NB4 (cell line): ENCODE measurements at regions not wholly inside any gene's neighbourhood (a gene's known extent, or its start where the extent isn't known, plus 50 kb on each side); places are given as distances from the start of the nearest gene placed in this dataset.

Source experiments
- DNase-seq: peaks from one replicate; pipeline ENCODE4 v3.0.0; 2010; ENCODE audit warnings: low read depth
- H3K4me3 ChIP-seq: one replicate; pipeline ENCODE4 v1.5.1; 2011; ENCODE audit warnings: mild to moderate bottlenecking, low read depth, low read length, moderate library complexity
- CTCF ChIP-seq: IDR thresholded peaks from one replicate; pipeline ENCODE4 v1.5.1; 2012; ENCODE audit warnings: low read depth, low read length
- MAX ChIP-seq: IDR thresholded peaks from 2 replicates; pipeline ENCODE4 v1.6.1; 2011; ENCODE audit warnings: low read depth, low read length
- MYC ChIP-seq: IDR thresholded peaks from 2 replicates; pipeline ENCODE4 v1.6.1; 2011; ENCODE audit warnings: low read depth, low read length
- POLR2A ChIP-seq: IDR thresholded peaks from 2 replicates; pipeline ENCODE4 v1.6.1; 2011; ENCODE audit warnings: mild to moderate bottlenecking; ENCODE audit not compliant: insufficient read length; ENCODE audit errors: extremely low read depth

- TF ChIP-seq MYC (no peak), MAX (no peak), POLR2A (no peak), CTCF (no peak)
- no peak for DNase-seq
- no peak overlapping the region for H3K4me3 ChIP-seq
Measured at GRCh38 chr5:74301576-74301975, 339.0 kb downstream of the ENC1 start.

- DNase-seq = no peak
- TF ChIP-seq CTCF (no peak), MAX (no peak), POLR2A (no peak)
- no peak overlapping the region for H3K4me3 ChIP-seq
Measured at GRCh38 chr5:74300808-74301389, 339.6 kb downstream of the ENC1 start.

- no peak for DNase-seq
- TF ChIP-seq POLR2A = no peak
- no peak for TF ChIP-seq MAX
- TF ChIP-seq CTCF = no peak
- TF ChIP-seq MYC = no peak
- H3K4me3 ChIP-seq = no peak overlapping the region
Measured at GRCh38 chr5:74299833-74300232, 340.7 kb downstream of the ENC1 start.

GRCh38 chr5:74296685-74297408 is 343.7 kb downstream of the ENC1 start:
- TF ChIP-seq POLR2A (no peak), MAX (no peak), CTCF (no peak), MYC (no peak)
- no peak overlapping the region for H3K4me3 ChIP-seq
- no peak for DNase-seq

GRCh38 chr5:74295676-74296075 is 344.9 kb downstream of the ENC1 start:
- DNase-seq = no peak
- TF ChIP-seq MAX = no peak
- no peak for TF ChIP-seq POLR2A
- TF ChIP-seq MYC = no peak
- TF ChIP-seq CTCF = no peak
- H3K4me3 ChIP-seq = no peak overlapping the region
